ENCODE measurements at regions not wholly inside any gene's neighbourhood (a gene's known extent, or its start where the extent isn't known, plus 50 kb on each side); places are given as distances from the start of the nearest gene placed in this dataset.

GRCh38 chr20:39399463-39399862, 437.3 kb downstream of the DHX35 start:
- intact Hi-C loops (cut with DNase I) = no loop called here
- Histone ChIP-seq H3K9me3 (no peaks in the 10 kb centered on the region), H3K27ac (no peak overlapping the region), H3K4me1 (no peaks in the 10 kb centered on the region), H3K4me3 (no peak overlapping the region), H3K36me3 (no peaks in the 10 kb centered on the region), H3K27me3 (peaks cover 0 to 3% (median 0%) of the 10 kb centered on the region in 7 donors)
- ATAC-seq (no peak), DNase-seq (no peak)
- TF ChIP-seq CTCF (IDR thresholded peaks at IDR 0.05) = no peak

- Histone ChIP-seq H3K27me3 (peaks cover 0 to 4% (median 0%) of the 10 kb centered on the region in 7 donors), H3K36me3 (no peaks in the 10 kb centered on the region), H3K4me1 (no peaks in the 10 kb centered on the region), H3K27ac (no peak overlapping the region), H3K9me3 (no peaks in the 10 kb centered on the region), H3K4me3 (no peak overlapping the region)
- WGBS, 2 donors = 60 to 76% methylated on average over 2 of the region's 2 CpGs
- intact Hi-C loops (cut with DNase I) = no loop called here
- DNase-seq = no peak
- no peak for ATAC-seq
- TF ChIP-seq CTCF (IDR thresholded peaks at IDR 0.05) = peak in 1 of 9 donors; percentile 7
These were observed 436.5 kb downstream of the DHX35 start for GRCh38 chr20:39398656-39399055.

GRCh38 chr20:39397646-39398045, 435.5 kb downstream of the DHX35 start:
- no peaks in the 10 kb centered on the region for H3K36me3 ChIP-seq
- WGBS, 2 donors = 96 to 97% methylated on average over 2 of the region's 2 CpGs
- no peaks in the 10 kb centered on the region for H3K9me3 ChIP-seq
- no peak overlapping the region for H3K27ac ChIP-seq
- intact Hi-C loops (cut with DNase I) = no loop called here
- H3K4me1 ChIP-seq = no peaks in the 10 kb centered on the region
- ATAC-seq (no peak), DNase-seq (no peak)
- H3K4me3 ChIP-seq = no peak overlapping the region
- peaks cover 0 to 4% (median 0%) of the 10 kb centered on the region in 7 donors for H3K27me3 ChIP-seq
- no peak for TF ChIP-seq CTCF (IDR thresholded peaks at IDR 0.05)

GRCh38 chr20:39395478-39396291, 433.5 kb downstream of the DHX35 start:
- H3K27ac ChIP-seq = peak overlapping the region in 3 of 10 donors; percentile 32 to 44 (median 39)
- intact Hi-C loops (cut with DNase I) = no loop called here
- no peaks in the 10 kb centered on the region for H3K36me3 ChIP-seq
- 69 to 74% methylated on average over 9 of the region's 9 CpGs for WGBS, 2 donors
- H3K4me3 ChIP-seq = no peak overlapping the region
- H3K9me3 ChIP-seq = no peaks in the 10 kb centered on the region
- peak; percentile 28 to 86 (median 60) for ATAC-seq
- DNase-seq = peak in 1 of 2 donors; percentile 67
- H3K27me3 ChIP-seq = peaks cover 0 to 4% (median 0%) of the 10 kb centered on the region in 7 donors
- H3K4me1 ChIP-seq = no peaks in the 10 kb centered on the region
- TF ChIP-seq CTCF (IDR thresholded peaks at IDR 0.05) = no peak
